T-helper 9 cell (primary cell): ENCODE measurements at regions not wholly inside any gene's neighbourhood (a gene's known extent, or its start where the extent isn't known, plus 50 kb on each side); places are given as distances from the start of the nearest gene placed in this dataset.

Experiments
- DNase-seq: peaks from one replicate; pipeline ENCODE4 v3.0.0-alpha.2; 2020

DNA sequence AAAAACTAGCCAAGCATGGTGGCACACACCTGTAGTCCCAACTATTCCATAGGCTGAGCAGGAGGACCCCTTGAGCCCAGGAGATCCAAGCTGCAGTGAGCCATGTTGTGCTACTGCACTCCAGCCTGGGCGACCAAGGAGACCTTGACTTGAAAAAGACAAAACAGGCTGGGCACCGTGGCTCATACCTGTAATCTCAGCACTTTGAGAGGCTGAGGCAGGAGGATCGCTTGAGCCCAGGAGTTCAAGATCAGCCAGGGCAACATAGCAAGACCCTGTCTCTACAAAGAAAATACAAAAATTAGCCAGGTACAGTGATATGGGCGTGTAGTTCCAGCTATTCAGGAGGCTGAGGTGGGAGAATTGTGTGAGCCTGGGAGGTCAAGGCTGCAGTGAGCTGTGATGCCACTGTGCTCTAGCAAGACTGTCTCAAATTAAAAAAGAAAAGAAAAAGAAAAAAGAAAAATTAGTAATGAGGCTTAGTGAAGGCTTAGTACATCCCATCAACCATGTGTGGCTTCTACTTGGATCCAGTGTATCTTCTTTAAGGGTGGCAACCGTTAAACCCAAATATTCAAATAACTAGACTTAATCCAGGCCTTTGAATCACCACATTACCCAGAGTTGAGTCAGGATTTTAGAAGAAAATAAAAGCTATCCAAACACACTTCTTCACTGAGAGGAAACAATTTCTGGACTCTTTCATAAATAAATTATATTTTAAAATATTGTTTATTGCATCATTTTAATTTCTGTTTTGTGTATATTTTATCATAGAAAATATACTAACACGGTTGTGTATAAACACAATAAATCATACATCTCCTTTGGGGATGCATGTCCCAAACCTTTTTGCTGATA is 74.3 kb upstream of the RAB4A start:
- no peak for DNase-seq

DNA sequence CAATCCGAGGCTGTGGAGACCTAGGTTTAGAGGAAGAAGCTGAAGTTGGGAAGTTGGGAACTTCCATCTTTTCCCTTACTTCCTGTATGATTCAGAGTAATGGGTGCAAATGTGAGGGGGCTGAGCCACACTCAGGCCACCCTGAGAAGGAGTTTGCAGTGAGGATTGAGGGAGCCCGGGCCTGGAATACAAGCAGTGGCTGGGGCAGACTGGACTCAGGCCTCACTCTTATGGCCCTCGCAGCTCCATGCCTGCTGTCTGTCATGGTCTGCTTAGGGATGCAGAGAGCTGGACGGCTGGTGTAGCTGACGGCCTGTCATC is 73.7 kb upstream of the RAB4A start:
- DNase-seq = no peak

DNA sequence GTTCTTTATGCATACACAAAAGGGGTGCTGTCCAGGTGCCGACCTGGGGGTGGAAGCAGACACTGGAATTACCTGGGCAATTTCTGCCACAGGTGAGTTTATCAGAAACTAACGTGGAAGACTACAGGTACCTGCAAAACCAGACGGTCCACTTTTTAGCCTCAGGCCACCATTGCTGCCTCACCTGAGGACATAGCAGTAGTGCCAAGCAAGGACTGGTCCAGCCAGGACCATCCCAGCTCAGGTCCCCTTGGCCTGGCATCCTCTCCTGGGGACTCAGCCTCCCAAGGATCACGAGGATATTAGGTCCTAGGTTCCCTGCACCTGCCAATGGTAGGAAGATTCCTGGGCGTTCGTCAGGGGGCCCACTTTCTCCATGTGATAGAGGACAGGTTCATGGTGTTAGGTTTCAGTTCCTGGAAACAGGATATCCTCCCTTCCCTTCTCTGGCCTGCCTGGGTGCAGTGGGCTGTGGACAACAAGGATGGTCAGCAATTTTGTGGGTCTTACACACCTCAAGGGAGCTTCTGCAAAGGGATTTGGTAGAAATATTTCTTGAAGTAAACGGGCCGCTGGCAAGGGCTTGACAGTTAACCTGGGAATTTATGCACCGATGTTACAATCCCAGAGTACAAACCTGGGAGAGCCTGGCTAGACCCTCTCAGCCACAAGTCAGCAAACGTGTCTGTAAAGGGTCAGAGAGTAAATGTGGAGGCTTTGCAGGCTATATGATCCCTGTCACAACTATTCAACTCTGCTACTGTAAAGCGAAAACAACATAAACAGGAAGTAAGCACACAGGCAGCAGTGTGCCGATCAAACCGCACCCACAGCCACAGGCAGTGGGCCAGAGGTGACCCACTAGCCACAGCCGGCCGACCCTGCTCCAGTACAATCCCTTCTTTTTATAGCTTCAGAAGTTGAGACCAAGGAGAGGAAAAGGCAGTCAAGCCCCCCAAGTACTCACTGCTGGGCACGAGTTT is 71.4 kb upstream of the RAB4A start:
- DNase-seq = no peak

DNA sequence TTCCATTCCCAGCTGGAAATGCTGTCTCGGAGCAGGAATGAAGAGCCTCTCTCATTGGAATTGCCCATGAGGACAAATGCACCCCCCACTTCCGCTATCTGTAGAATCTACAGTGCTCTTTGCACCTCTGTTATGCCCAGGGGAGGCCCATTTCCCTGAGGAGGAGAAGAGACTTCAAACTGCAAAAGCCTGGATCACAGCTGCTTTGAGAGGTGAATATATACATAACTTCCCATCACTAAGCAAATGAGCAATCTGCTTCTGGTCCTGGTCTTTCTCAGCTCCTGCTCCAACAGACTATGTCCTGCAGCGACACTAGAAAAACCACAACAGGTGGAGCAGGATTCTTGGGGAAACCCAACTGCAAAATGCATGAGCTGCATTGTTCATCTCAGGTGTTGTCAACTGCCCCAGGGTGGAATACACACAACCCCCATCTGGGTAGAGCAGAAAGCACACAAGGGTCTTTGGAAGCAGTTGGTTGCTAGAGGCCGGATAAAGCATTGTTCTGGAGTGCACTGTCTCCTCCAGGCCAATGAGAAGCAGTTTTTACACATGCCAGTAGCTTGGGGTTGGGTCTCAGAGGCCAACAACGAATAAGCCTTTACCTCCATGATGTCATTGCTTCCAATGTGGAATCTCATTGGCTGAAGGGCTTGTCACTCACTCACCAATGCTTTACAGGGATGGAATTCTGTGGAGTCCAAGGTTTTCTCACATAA is 67.7 kb upstream of the RAB4A start:
- DNase-seq = no peak

DNA sequence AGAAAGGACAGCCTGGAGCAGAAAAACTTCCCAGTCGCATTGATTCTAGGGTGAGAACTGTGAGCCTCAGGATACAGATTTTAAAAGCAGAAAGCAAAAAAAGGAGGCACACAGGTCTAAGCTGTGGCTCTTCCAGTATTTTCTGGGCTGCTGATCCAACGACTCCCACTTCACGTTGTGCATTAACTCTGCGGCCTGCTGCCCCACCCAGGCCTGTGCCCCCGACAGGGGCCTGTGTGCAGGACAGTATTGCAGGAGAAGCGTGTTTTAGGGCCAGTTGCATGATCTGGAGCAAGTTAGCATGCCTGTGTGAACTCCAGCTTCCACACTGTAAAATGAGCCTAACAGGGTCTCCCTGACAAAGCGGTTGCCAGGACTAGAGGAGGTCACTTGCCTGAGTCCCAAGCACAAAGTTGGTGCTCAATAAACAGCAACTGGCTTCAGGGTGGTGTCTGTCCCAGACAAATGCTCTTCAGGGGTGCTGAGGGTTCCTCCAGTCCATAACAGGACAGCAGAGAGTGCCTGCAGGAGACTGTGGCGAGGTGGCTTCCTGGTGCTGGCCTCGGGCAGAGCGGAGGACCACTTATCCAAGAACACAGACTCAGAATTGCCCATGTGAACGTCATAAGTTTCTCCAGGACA is 66.8 kb upstream of the RAB4A start:
- DNase-seq = no peak

DNA sequence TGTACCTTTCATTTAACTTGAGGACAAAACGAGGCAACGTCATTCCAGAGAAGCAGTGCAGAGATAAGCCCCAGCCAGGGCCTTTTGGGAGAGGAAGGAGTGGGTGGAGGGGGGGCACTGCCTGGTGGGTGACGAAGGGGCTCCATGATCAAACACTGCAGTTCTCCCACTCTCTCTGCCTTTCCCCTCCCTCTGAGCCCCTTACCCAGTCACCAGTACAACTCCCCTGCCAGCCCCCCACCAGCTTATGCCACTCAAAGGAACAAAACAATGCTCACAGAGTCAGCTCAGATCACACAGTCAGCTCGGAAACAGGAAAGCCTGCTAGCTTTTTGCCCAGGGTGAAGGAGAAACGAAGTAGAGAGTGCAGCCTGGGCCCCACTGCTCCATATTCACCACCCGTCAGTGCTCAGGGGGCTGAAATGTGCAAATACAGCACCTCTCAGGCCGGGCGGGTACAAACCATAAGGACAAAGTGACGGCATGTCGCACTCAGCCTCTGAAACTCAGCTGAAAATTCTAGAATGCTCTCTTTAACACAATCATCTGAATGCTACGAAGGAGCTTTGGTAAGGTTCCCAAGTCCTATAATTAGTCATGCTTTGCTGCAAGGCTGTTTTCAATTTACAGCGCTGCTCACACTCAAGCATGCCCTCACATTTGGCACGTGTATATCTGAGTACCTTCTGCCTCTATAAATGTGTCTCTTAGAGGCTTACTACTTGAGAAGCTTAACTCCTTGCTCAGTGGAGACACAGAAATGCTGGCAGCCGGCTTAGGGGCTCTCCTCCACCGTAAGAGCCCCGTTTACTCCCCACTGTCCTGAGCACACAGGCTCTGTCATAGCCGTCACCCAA is 65.8 kb upstream of the RAB4A start:
- DNase-seq = no peak

DNA sequence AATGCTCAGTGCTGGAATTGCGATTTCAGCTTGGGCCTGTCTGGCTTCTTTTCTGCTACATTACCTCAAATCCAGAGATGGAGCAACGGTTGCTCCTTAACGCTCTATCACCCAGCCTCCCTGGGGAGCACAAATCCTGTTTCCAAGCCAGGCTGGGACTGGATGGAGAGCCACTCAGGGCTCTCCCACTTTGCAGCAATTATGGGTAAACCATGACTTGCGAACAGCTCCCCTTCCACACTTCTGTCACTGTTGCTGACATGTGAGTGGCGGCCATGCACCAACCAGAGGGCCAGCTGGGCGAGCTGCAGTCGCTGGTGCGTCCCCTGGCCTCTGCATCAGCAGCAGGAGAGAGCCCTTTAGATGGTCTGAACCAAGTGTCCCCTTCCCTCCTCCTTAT is 65.1 kb upstream of the RAB4A start:
- no peak for DNase-seq

DNA sequence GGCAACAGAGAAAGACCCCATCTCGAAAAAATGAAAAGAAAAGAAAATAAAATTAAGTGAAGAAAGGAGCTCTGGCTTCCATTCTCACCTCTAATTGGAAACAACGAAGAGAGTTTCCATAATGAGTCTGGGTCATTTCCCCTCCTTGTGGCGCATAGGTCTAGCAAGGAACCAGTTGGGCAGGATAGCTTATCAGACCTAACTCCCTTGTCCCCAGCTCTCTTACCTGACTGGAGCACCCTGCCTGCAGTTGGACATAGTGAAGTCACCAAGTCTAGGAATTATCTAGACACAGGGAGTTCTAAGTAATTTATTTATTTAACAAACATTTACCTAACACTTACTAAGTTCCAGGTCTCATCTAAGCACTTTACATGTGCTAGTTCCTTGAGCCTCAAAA is 63.0 kb upstream of the RAB4A start:
- DNase-seq = no peak

DNA sequence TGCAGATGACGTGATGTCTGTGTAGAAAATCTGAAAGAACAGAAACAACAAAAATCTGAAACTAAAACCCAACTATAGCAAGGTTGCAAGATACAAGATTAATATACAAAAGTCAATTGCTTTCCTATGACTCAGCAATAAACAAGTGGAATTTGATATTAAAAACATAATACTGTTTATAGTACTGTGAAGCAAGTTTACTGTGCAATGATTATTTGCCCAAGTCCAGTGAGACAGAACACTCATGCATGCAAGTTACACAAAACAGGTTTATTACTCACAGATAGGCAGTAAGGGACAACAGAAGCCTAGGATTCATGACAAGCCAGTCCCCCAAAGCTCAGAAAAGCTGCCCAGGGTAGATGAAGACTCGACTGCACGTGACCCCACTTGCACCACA is 62.4 kb upstream of the RAB4A start:
- DNase-seq = no peak

DNA sequence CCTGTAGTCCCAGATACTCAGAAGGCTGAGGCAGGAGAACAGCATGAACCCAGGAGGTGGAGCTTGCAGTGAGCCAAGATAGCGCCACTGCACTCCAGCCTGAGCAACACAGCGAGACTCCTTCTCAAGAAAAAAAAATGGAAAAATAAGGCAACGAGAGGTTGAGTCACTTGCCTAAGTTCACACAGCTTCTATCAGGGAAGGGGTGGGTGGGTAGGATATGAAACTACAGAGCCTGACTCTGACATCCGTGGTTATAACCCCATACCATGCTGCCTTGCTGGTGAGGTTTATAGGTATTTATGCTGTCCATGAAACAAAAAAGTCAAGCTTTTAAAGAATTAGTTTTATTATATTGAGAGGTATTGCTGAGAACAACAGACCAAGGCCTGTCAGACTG is 61.5 kb upstream of the RAB4A start:
- DNase-seq = no peak

DNA sequence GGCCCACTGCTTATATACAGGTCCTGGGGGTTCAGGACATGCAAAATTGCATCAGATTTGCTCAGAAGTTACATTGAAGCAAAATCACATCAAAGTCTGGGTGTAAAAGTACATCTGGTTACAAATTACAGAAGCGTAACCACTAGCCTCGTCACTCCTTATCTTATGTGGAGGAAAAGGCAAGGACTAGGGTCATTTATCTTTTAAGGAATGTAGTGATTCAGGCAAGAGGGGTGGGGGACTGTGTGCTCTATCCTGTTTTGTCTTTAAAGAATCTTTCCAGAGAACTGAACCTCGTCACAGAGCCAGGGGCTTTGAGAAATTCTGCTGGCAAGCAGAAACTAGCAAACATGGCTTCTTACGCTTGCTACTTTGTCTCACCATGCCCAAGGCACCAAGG is 61.1 kb upstream of the RAB4A start:
- no peak for DNase-seq

DNA sequence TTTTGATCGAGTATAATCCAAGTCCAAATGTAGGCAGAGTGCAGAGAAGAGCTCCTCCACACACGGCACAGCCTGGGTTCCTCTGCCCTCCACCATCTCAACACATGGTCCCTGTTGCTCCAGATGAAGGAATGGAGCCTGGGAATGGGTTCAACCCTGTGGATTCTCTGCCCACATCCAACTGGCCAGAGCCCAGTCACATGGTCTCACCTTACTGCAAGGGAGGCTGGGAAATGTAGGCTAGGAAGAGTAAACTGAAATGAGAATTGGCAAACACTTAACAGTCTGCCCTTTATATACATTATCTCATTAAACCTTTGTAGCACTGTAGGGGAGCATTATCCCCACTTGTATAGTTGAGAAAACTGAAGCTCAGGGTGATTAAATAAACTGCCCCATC is 60.1 kb upstream of the RAB4A start:
- DNase-seq = no peak

DNA sequence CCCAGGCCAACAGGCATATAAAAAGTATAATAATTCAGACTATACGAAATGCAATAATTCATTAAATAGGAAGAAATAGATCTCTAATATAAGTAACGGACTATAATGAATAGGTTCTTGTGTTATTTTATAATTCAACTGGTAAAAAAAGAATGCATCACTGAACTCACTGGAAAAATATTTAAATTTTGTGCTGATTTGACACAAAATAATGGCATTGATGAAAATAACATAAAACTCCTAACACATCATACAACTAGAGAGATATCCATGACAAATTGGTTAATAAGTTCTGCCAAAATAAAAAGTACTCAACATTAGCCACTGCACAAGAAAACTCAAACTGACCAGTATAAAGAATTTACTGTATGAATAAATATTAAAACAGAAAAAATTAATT is 57.1 kb upstream of the RAB4A start:
- DNase-seq = no peak

DNA sequence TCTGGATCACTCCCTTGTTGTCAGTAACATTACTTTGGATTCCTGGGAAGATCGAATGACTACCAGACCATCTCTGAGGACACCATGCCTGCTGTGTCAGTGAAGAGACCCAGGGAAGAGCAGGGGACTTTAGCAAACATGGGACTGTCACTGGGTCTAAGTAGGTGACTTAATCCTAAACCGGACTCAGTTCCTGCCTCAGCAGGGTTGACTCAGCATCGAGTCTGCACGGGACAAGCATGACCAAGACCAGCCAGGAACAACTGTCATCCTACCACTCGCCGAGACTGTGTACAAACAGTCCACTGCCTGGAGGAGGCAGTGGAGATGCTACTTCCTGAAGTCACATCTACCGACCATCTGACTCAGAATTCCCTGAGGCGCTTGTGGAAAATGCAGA is 53.2 kb upstream of the RAB4A start:
- no peak for DNase-seq

DNA sequence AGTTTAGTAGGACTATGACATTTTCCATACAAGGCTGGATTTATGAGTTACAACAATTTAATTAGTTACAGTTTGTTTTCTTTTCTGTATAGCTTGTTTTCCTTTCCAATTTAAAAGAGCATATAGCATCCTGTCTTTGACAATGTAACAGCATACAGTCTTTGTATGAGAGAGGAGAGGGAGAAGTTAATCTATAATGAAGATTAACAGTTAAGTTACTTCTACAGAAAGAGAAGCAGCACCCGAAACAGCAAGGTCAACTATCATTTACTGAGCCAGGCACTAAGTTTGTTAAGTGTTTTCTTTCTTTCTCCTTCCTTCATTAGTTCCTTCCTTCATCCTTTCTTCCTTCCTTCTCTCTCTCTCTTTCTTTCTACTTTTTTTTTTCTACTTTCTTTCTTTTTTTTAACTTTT is 52.3 kb upstream of the RAB4A start:
- no peak for DNase-seq

DNA sequence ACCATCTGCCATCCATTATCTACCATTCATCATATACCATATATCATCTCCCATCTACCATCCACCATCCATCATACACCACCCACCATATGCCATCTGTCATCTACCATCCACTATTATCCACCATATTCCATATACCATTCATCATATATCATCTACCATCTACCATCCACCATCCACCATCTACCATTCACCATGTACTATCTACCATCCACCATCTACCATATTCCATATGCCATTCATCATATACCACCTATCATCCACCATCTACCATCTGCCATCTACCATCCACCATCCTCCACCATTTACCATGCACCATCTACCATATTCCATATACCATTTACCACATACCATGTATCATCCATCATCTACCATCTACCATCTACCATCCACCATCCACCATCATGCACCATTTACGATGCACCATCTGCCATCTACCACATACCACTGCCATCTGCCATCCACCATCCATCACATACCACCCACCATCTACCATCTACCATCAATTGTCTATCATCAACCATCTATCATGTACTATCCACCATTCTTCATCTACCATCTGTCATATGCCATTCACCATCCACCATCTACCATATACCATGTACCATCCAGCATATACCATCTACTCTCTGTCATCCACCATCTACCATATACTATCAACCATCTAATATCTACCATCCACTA is 50.6 kb upstream of the RAB4A start:
- DNase-seq = no peak

DNA sequence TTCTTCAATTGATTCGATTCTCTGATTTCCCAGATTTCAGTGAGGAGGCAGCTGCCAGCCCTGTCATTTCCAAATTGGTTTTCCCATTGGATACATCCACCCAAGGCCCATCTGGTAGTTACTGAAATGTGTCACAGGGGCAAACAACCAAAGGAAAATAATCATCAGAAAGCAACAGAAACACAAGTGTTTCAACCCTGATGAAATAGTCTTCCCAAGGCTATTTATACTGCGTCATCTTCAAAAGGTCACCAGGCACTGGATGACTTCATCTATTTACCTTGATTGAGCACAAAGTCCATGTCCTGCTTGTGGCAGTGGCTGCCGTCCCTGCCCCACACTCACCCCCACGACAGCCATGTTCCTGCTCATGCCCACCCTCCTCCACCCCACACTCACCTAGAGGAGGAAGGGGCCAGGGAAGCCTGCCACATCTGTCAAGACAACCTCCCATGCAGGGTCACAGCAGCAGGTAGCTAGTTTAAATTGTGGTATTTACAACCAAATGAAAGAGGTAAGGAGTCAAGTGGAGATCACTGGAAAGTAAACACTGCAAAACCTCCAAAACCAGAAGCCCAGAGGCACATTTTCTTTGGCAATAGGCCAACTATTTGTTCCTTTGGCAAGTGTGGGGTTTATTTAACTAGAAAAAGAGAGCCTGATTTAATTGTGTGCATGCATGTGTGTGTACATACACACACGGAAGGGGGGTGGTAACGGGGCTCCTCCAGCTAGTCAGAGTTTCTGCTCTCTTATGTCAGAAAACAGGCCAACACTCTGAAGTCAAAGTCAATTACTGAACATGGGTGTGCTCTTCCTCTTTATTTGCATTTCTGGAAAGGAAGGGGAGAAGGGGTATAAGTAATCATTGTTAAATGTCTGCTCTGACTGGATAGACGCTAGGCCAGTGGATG is 49.5 kb upstream of the RAB4A start:
- DNase-seq = no peak
